GM12878 (cell line): ENCODE measurements at regions not wholly inside any gene's neighbourhood (a gene's known extent, or its start where the extent isn't known, plus 50 kb on each side); places are given as distances from the start of the nearest gene placed in this dataset.

Experiments
- ATAC-seq: fragments of 200-7000 bp; cut with Tn5 transposase; 3 replicates; pipeline ENCODE4 v1.9.1; 2020; ENCODE audit warnings: mild to moderate bottlenecking, moderate library complexity
- BruUV-seq: library from RNA; stranded (reverse); fragments of 400-500 nt; replicated peaks from 2 replicates; lab custom pipeline; 2021; lab: Mats Ljungman, UMichigan
- CTCF ChIA-PET: fragments of 300-600 bp; sonication (Branson Sonifier 250); formaldehyde crosslinking; extraction: SDS; loops from one replicate; lab custom pipeline; 2021; ENCODE audit warnings: inconsistent platforms; lab: Yijun Ruan, JAX
- POLR2A ChIA-PET: fragments of 350-600 bp; formaldehyde crosslinking; extraction: SDS; loops from one replicate; lab custom pipeline; 2021; ENCODE audit warnings: inconsistent platforms; lab: Charles Lee
- RAD21 ChIA-PET: fragments of 300-600 bp; sonication (Branson Sonifier 250); formaldehyde crosslinking; loops from one replicate; lab custom pipeline; 2023; ENCODE audit warnings: antibody characterized with exemption; ENCODE audit not compliant: unreplicated experiment; lab: Charles Lee
- SMC1A ChIA-PET: fragments of 300-600 bp; sonication (Branson Sonifier 250); formaldehyde crosslinking; loops from one replicate; lab custom pipeline; 2023; ENCODE audit not compliant: unreplicated experiment, uncharacterized antibody; lab: Charles Lee
- DNase-seq: peaks from one replicate; pipeline ENCODE4 v3.0.0-alpha.2; 2011; ENCODE audit warnings: low read depth, low spot score
- FAIRE-seq: peaks from 3 replicates; lab custom pipeline; 2011; peaks lifted over from hg19 to GRCh38; lab: Jason Lieb, UNC
- H2AFZ ChIP-seq: 2 replicates; pipeline ENCODE4 v1.6.0; 2011; ENCODE audit warnings: low read depth, low read length, control low read depth; ENCODE audit not compliant: control insufficient read depth
- H3K27ac ChIP-seq: 2 replicates; pipeline ENCODE4 v1.5.1; 2011; ENCODE audit warnings: control low read depth; ENCODE audit not compliant: control insufficient read depth, insufficient read depth
- H3K27me3 ChIP-seq, 2 experiments: replicated peaks in 1 of 2; 2 replicates each; pipeline versions ENCODE4 v1.6.0 to v1.6.1; 2011; ENCODE audit warnings: low read length in 1 of 2; ENCODE audit not compliant: control insufficient read depth in 2 of 2, insufficient read depth in 2 of 2
- H3K36me3 ChIP-seq, 2 experiments: 2 replicates each; pipeline ENCODE4 v1.5.1; 2011; ENCODE audit warnings: low read length in 1 of 2; ENCODE audit not compliant: control insufficient read depth in 2 of 2, insufficient read depth in 2 of 2
- H3K4me1 ChIP-seq: 2 replicates; pipeline ENCODE4 v1.6.1; 2011; ENCODE audit warnings: mild to moderate bottlenecking, low read length, moderate library complexity, mixed read lengths; ENCODE audit not compliant: control insufficient read depth, insufficient read depth
- H3K4me2 ChIP-seq: 2 replicates; pipeline ENCODE4 v1.6.0; 2011; ENCODE audit warnings: control low read depth; ENCODE audit not compliant: control insufficient read depth, insufficient read depth
- H3K4me3 ChIP-seq: fragments of 200-600 bp; sonication (generic); 2 replicates; pipeline ENCODE4 v1.5.1; 2016
- H3K79me2 ChIP-seq: 2 replicates; pipeline ENCODE4 v1.6.0; 2011; ENCODE audit warnings: low read length; ENCODE audit not compliant: control insufficient read depth, insufficient read depth
- H3K9ac ChIP-seq: 2 replicates; pipeline ENCODE4 v1.8.0; 2011; ENCODE audit warnings: low read length, control low read depth, mixed read lengths; ENCODE audit not compliant: control insufficient read depth, insufficient read depth
- H3K9me3 ChIP-seq: replicated peaks from 3 replicates; pipeline ENCODE4 v1.5.1; 2011; ENCODE audit warnings: mild to moderate bottlenecking, low read length; ENCODE audit not compliant: control insufficient read depth, insufficient read depth
- H4K20me1 ChIP-seq: 2 replicates; pipeline ENCODE4 v1.6.0; 2011; ENCODE audit not compliant: control insufficient read depth, insufficient read depth
- BMI1 ChIP-seq: fragments of 450-650 bp; IDR thresholded peaks from 2 replicates; pipeline ENCODE4 v1.6.1; 2016; ENCODE audit warnings: mild to moderate bottlenecking, moderate library complexity, borderline replicate concordance
- BRCA1 ChIP-seq: IDR thresholded peaks from 2 replicates; pipeline ENCODE4 v1.6.1; 2011; ENCODE audit warnings: low read depth, low read length, improper control_type of control experiment
- CBX5 ChIP-seq: sonication (generic); IDR thresholded peaks from 2 replicates; pipeline ENCODE4 v1.6.1; 2016; ENCODE audit warnings: low read depth, moderate library complexity, mild to moderate bottlenecking, inconsistent platforms
- FOXK2 ChIP-seq: fragments of 450-650 bp; IDR thresholded peaks from 2 replicates; pipeline ENCODE4 v1.6.1; 2017; ENCODE audit warnings: mild to moderate bottlenecking, moderate library complexity
- IRF4 ChIP-seq: IDR thresholded peaks from 2 replicates; pipeline ENCODE4 v1.6.1; 2011; ENCODE audit warnings: low read depth, low read length
- RELA ChIP-seq: fragments of 450-650 bp; IDR thresholded peaks from 2 replicates; pipeline ENCODE4 v1.8.0; 2014; ENCODE audit warnings: borderline replicate concordance; ENCODE audit not compliant: partially characterized antibody
- SUPT20H ChIP-seq: IDR thresholded peaks from 2 replicates; pipeline ENCODE4 v1.6.1; 2011; ENCODE audit warnings: low read depth, mild to moderate bottlenecking, low read length, moderate library complexity, borderline replicate concordance; ENCODE audit not compliant: control insufficient read depth
- WGBS: methylation state at CpG from one replicate; pipeline ENCODE4 v1.1.6; 2016; ENCODE audit warnings: low lambda C conversion rate; ENCODE audit not compliant: insufficient replicate concordance, insufficient coverage; ENCODE audit errors: missing lambda C conversion rate; 5-methylcytosine and 5-hydroxymethylcytosine counted together
- in situ Hi-C: fragments of 300-500 bp; cut with MboI; formaldehyde crosslinking; loops from 9 replicates; pipeline ENCODE4 v1.14.3; 2018; ENCODE audit warnings: mixed read lengths
- intact Hi-C: fragments of 100-400 bp; cut with micrococcal nuclease; formaldehyde crosslinking; loops from one replicate; pipeline ENCODE4 v1.14.2; 2022; ENCODE audit not compliant: unreplicated experiment
- TF ChIP-seq, protein P1 (sequence below): IDR thresholded peaks from 2 replicates; pipeline ENCODE4 v1.6.1; 2012; ENCODE audit warnings: low read depth, low read length, improper control_type of control experiment

DNA sequence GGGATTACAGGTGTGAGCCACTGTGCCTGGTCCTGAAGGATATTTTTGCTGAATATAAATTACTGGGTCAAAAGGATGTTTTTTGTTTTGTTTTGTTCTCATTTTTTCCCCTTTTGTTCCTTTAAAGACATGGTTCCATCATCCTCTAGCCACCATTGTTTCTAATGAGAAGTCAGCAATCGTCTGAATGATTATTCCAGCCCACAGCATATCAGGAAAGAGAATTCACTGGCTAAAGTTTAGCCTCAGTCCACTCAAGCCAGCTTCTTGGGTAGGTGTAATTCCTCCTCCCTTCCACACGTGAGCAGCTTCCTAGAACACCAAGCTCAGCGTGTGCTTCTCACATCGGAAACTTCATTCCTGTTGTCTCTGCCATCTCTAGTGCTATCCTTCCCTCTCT lies 112.8 kb upstream of the INSIG1 start:
- Histone ChIP-seq H3K4me3 (no peak overlapping the region), H2AFZ (no peak overlapping the region), H3K36me3 (no peaks in the 10 kb centered on the region), H3K9ac (no peak overlapping the region), H4K20me1 (no peaks in the 10 kb centered on the region), H3K4me1 (no peaks in the 10 kb centered on the region), H3K27me3 (no peaks in the 10 kb centered on the region), H3K9me3 (peaks cover 14% of the 10 kb centered on the region), H3K79me2 (no peaks in the 10 kb centered on the region)
- BruUV-seq: no TSS peak
- SMC1A ChIA-PET: no interaction called here
- CTCF ChIA-PET: interaction anchor here (1.5 kb wide), 1 partner anchor 257 kb away, joined by 5 read pairs; no protein-coding TSS in a partner anchor
- 46% methylated on average over 4 of the region's 4 CpGs for WGBS
- FAIRE-seq: no peak
- POLR2A ChIA-PET: no interaction called here
- no peak for ATAC-seq
- in situ Hi-C loops: loop anchor here (5.0 kb wide), 1 partner anchor 157 kb away; no protein-coding TSS in a partner anchor
- TF ChIP-seq BRCA1 (no peak), BMI1 (no peak), SUPT20H (no peak), CBX5 (peak; percentile 99), IRF4 (no peak), RELA (no peak), FOXK2 (no peak)
- TF ChIP-seq, protein P1, sequence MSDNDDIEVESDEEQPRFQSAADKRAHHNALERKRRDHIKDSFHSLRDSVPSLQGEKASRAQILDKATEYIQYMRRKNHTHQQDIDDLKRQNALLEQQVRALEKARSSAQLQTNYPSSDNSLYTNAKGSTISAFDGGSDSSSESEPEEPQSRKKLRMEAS: no peak
- TF ChIP-seq, all 136 proteins: peak for 1
- intact Hi-C loops: no loop called here
- RAD21 ChIA-PET: no interaction called here
- H3K27ac ChIP-seq: no peak overlapping the region
- H3K4me2 ChIP-seq: no peak overlapping the region
- DNase-seq: no peak
